Tibial nerve (tissue), 4 donors: ENCODE measurements at regions not wholly inside any gene's neighbourhood (a gene's known extent, or its start where the extent isn't known, plus 50 kb on each side); places are given as distances from the start of the nearest gene placed in this dataset.

ENCODE experiments used
- EP300 ChIP-seq, 2 donors: sonication (generic); formaldehyde crosslinking; IDR thresholded peaks; one replicate each; pipeline ENCODE4 v1.6.1; 2017; ENCODE audit warnings: antibody characterized with exemption in 2 of 2, mild to moderate bottlenecking in 1 of 2
- POLR2A ChIP-seq, 2 donors: fragments of 450-650 bp; IDR thresholded peaks; one replicate each; pipeline ENCODE4 v1.6.1; 2017; ENCODE audit warnings: antibody characterized with exemption in 2 of 2, mild to moderate bottlenecking in 2 of 2, moderate library complexity in 2 of 2
- TF ChIP-seq, protein P1 (sequence below), 5 experiments: fragments of 200-600 bp in 3 of 5; fragments of 450-650 bp in 2 of 5; sonication (generic) in 3 of 5; IDR thresholded peaks; one replicate each; pipeline ENCODE4 v1.5.1; 2016 to 2019; ENCODE audit warnings: antibody characterized with exemption in 5 of 5, mild to moderate bottlenecking in 3 of 5, moderate library complexity in 2 of 5

DNA sequence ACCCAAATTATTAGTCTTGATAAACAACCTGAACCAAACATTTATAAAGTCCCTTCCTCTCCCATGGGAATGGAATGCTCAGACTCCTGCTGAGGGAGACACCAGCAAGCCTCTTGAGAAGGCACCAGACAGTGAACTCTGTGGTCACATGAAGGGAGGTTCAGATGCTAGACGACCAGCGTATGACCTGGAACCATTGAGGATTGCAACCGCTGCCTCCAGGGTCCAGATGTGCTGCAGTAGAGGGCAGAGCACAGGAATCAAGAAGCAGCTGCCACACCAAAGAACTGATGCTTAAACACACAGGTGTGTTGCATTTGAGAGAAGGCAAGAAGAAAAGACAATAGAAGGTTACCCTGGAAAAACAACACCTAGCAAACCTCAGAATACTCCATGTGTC, 592.4 kb downstream of the AACS start:
- TF ChIP-seq, protein P1, sequence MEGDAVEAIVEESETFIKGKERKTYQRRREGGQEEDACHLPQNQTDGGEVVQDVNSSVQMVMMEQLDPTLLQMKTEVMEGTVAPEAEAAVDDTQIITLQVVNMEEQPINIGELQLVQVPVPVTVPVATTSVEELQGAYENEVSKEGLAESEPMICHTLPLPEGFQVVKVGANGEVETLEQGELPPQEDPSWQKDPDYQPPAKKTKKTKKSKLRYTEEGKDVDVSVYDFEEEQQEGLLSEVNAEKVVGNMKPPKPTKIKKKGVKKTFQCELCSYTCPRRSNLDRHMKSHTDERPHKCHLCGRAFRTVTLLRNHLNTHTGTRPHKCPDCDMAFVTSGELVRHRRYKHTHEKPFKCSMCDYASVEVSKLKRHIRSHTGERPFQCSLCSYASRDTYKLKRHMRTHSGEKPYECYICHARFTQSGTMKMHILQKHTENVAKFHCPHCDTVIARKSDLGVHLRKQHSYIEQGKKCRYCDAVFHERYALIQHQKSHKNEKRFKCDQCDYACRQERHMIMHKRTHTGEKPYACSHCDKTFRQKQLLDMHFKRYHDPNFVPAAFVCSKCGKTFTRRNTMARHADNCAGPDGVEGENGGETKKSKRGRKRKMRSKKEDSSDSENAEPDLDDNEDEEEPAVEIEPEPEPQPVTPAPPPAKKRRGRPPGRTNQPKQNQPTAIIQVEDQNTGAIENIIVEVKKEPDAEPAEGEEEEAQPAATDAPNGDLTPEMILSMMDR (IDR thresholded peaks at IDR 0.05) = no peak
- TF ChIP-seq EP300 (IDR thresholded peaks at IDR 0.05) (no peak), POLR2A (IDR thresholded peaks at IDR 0.05) (no peak)
